SK-N-SH (cell line): ENCODE measurements at regions not wholly inside any gene's neighbourhood (a gene's known extent, or its start where the extent isn't known, plus 50 kb on each side); places are given as distances from the start of the nearest gene placed in this dataset.

Experiments used
- CTCF ChIA-PET: fragments of 300-600, 350-600 bp; formaldehyde crosslinking; extraction: SDS; loops from one replicate; lab custom pipeline; 2021; lab: Yijun Ruan, JAX
- POLR2A ChIA-PET: fragments of 350-600 bp; sonication (Branson Sonifier 250); formaldehyde crosslinking; extraction: SDS; loops from one replicate; lab custom pipeline; 2020; ENCODE audit warnings: antibody characterized with exemption, inconsistent platforms; lab: Yijun Ruan, JAX
- DNase-seq: peaks from one replicate; pipeline ENCODE4 v3.0.0; 2012
- H2AFZ ChIP-seq: fragments of 200-600 bp; sonication (generic); 2 replicates; pipeline ENCODE4 v1.8.1; 2016; ENCODE audit warnings: antibody characterized with exemption, mild to moderate bottlenecking, low read depth
- H3F3A ChIP-seq: fragments of 200-600 bp; sonication (generic); replicated peaks from 2 replicates; pipeline ENCODE3; 2016; ENCODE audit warnings: antibody characterized with exemption, mild to moderate bottlenecking; ENCODE audit not compliant: insufficient read depth
- H3K27ac ChIP-seq, 2 experiments: fragments of 200-500 bp in 1 of 2; fragments of 200-600 bp in 1 of 2; sonication (Bioruptor generic) in 1 of 2; sonication (generic), shearing (Covaris generic) in 1 of 2; 2 replicates each; pipeline versions ENCODE4 v1.5.1 to v1.6.1; 2014 to 2016; ENCODE audit warnings: low read depth in 2 of 2, inconsistent platforms in 1 of 2, low read length in 1 of 2, mild to moderate bottlenecking in 1 of 2, mixed read lengths in 1 of 2
- H3K27me3 ChIP-seq: fragments of 200-600 bp; sonication (generic), shearing (Covaris generic); 2 replicates; pipeline ENCODE4 v1.6.1; 2016; ENCODE audit warnings: mixed run types; ENCODE audit not compliant: insufficient read depth
- H3K36me3 ChIP-seq, 2 experiments: fragments of 200-500 bp in 1 of 2; fragments of 200-600 bp in 1 of 2; sonication (Bioruptor generic) in 1 of 2; sonication (generic) in 1 of 2; replicated peaks in 1 of 2; 2 replicates each; pipeline versions ENCODE3 to v1.5.1; 2014 to 2016; ENCODE audit warnings: low read length in 1 of 2, mild to moderate bottlenecking in 1 of 2; ENCODE audit not compliant: insufficient read depth in 2 of 2, control insufficient read depth in 1 of 2
- H3K4me1 ChIP-seq, 2 experiments: fragments of 200-500 bp in 1 of 2; fragments of 200-600 bp in 1 of 2; sonication (Bioruptor generic) in 1 of 2; sonication (generic), shearing (Covaris generic) in 1 of 2; 2 replicates each; pipeline versions ENCODE4 v1.5.1 to v1.6.1; 2014 to 2016; ENCODE audit warnings: low read depth in 1 of 2, low read length in 1 of 2, mixed run types in 1 of 2; ENCODE audit not compliant: insufficient read depth in 2 of 2, control insufficient read depth in 1 of 2
- H3K4me2 ChIP-seq: fragments of 200-600 bp; sonication (generic), shearing (Covaris generic); 2 replicates; pipeline ENCODE4 v1.6.1; 2017; ENCODE audit warnings: mixed run types
- H3K4me3 ChIP-seq, 2 experiments: fragments of 200-500 bp in 1 of 2; fragments of 200-600 bp in 1 of 2; sonication (Bioruptor generic) in 1 of 2; sonication (generic), shearing (Covaris generic) in 1 of 2; 2 replicates each; pipeline versions ENCODE4 v1.5.1 to v1.8.1; 2014 to 2016; ENCODE audit warnings: low read depth in 2 of 2, inconsistent platforms in 1 of 2, low read length in 1 of 2, mild to moderate bottlenecking in 1 of 2, mixed read lengths in 1 of 2, moderate library complexity in 1 of 2
- H3K79me2 ChIP-seq: fragments of 200-600 bp; sonication (generic); 2 replicates; pipeline ENCODE4 v1.8.1; 2017; ENCODE audit warnings: mild to moderate bottlenecking; ENCODE audit not compliant: insufficient read depth
- H3K9ac ChIP-seq: fragments of 200-600 bp; sonication (generic); 2 replicates; pipeline ENCODE4 v1.6.1; 2017; ENCODE audit warnings: mixed run types
- H3K9me2 ChIP-seq: fragments of 200-600 bp; sonication (generic); 2 replicates; pipeline ENCODE4 v1.6.1; 2017; ENCODE audit warnings: mixed run types
- H3K9me3 ChIP-seq: fragments of 200-600 bp; sonication (generic); 2 replicates; pipeline ENCODE4 v1.6.1; 2017; ENCODE audit warnings: mixed run types, mild to moderate bottlenecking, moderate library complexity
- H4K20me1 ChIP-seq: fragments of 200-600 bp; sonication (generic); 2 replicates; pipeline ENCODE4 v1.6.1; 2017; ENCODE audit warnings: mild to moderate bottlenecking, mixed run types; ENCODE audit not compliant: insufficient read depth
- CTCF ChIP-seq: fragments of 200-600 bp; sonication (generic); IDR thresholded peaks from 2 replicates; pipeline ENCODE4 v1.6.1; 2017; ENCODE audit warnings: antibody characterized with exemption, mild to moderate bottlenecking, moderate library complexity
- FOSL2 ChIP-seq: IDR thresholded peaks from 2 replicates; pipeline ENCODE4 v1.4.0; 2012; ENCODE audit warnings: low read depth, mild to moderate bottlenecking, moderate library complexity, borderline replicate concordance
- FOXJ3 ChIP-seq: sonication (generic); formaldehyde crosslinking; IDR thresholded peaks from 2 replicates; pipeline ENCODE4 v1.5.1; 2020; ENCODE audit warnings: mild to moderate bottlenecking, missing genetic modification reagents
- FOXM1 ChIP-seq: IDR thresholded peaks from 2 replicates; pipeline ENCODE4 v1.4.0; 2012; ENCODE audit warnings: low read depth, mild to moderate bottlenecking
- MEF2A ChIP-seq: IDR thresholded peaks from 2 replicates; pipeline ENCODE4 v1.4.0; 2012; ENCODE audit warnings: low read depth, borderline replicate concordance
- NRF1 ChIP-seq: IDR thresholded peaks from 2 replicates; pipeline ENCODE4 v1.6.1; 2012; ENCODE audit warnings: low read depth, mild to moderate bottlenecking, low read length
- PBX3 ChIP-seq: IDR thresholded peaks from 2 replicates; pipeline ENCODE4; 2012
- POLR2AphosphoS5 ChIP-seq: IDR thresholded peaks from 2 replicates; pipeline ENCODE4 v1.6.1; 2012; ENCODE audit warnings: low read depth, low read length
- RAD21 ChIP-seq: IDR thresholded peaks from 2 replicates; pipeline ENCODE4 v1.6.1; 2012; ENCODE audit warnings: mild to moderate bottlenecking, low read length
- RCOR1 ChIP-seq: fragments of 150-350 bp; IDR thresholded peaks from 2 replicates; pipeline ENCODE4 v1.6.1; 2017; ENCODE audit warnings: antibody characterized with exemption, low read length
- SMC3 ChIP-seq: IDR thresholded peaks from 2 replicates; pipeline ENCODE4 v1.6.1; 2012; ENCODE audit warnings: low read depth, low read length, improper control_type of control experiment
- TCF12 ChIP-seq: IDR thresholded peaks from 2 replicates; pipeline ENCODE4 v1.4.0; 2012
- USF1 ChIP-seq: IDR thresholded peaks from 2 replicates; pipeline ENCODE4 v1.4.0; 2012; ENCODE audit warnings: low read depth, borderline replicate concordance
- WGBS: methylation state at CpG from one replicate; pipeline ENCODE4 v1.1.6; 2017; ENCODE audit warnings: low lambda C conversion rate; 5-methylcytosine and 5-hydroxymethylcytosine counted together

GRCh38 chrX:109310031-109310430 lies 171.9 kb downstream of the GUCY2F start:
- Histone ChIP-seq H4K20me1 (no peaks in the 10 kb centered on the region), H3F3A (no peaks in the 10 kb centered on the region), H3K27ac (no peak overlapping the region), H3K9me2 (no peaks in the 10 kb centered on the region), H3K36me3 (no peaks in the 10 kb centered on the region)
- TF ChIP-seq POLR2AphosphoS5 (no peak), MEF2A (no peak), RCOR1 (no peak), TCF12 (no peak), FOXJ3 (CRISPR knock-in tag) (no peak), PBX3 (no peak), RAD21 (no peak), SMC3 (no peak), NRF1 (no peak), FOSL2 (no peak)
- TF ChIP-seq, all 33 proteins: peak for 0
- peaks cover 34% of the 10 kb centered on the region for H3K27me3 ChIP-seq
- H3K9me3 ChIP-seq: no peaks in the 10 kb centered on the region
- no peak for DNase-seq
- POLR2A ChIA-PET: no interaction called here
- no peak overlapping the region for H2AFZ ChIP-seq
- no peak overlapping the region for H3K9ac ChIP-seq
- WGBS: 1% methylated on average over 5 of the region's 8 CpGs
- no peak overlapping the region for H3K4me3 ChIP-seq
- no peak overlapping the region for H3K4me2 ChIP-seq
- CTCF ChIA-PET: no interaction called here
- H3K4me1 ChIP-seq: no peaks in the 10 kb centered on the region
- no peaks in the 10 kb centered on the region for H3K79me2 ChIP-seq

GRCh38 chrX:109301177-109301576 lies 180.7 kb downstream of the GUCY2F start:
- 3% methylated on average over 2 of the region's 2 CpGs for WGBS
- no peaks in the 10 kb centered on the region for H3K36me3 ChIP-seq
- no peaks in the 10 kb centered on the region for H3K9me2 ChIP-seq
- ChIA-PET POLR2A (no interaction called here), CTCF (no interaction called here)
- H3K27me3 ChIP-seq: peaks cover 16% of the 10 kb centered on the region; the same call in 1 of the 2 replicates
- no peaks in the 10 kb centered on the region for H3K4me1 ChIP-seq
- no peak overlapping the region for H3K9ac ChIP-seq
- no peak for DNase-seq
- H3K27ac ChIP-seq: no peak overlapping the region
- no peak overlapping the region for H3K4me3 ChIP-seq
- no peak overlapping the region for H2AFZ ChIP-seq
- TF ChIP-seq CTCF: no peak
- TF ChIP-seq USF1: no peak
- TF ChIP-seq POLR2AphosphoS5: no peak
- TF ChIP-seq FOXM1: no peak
- H3K9me3 ChIP-seq: no peaks in the 10 kb centered on the region
- H3K4me2 ChIP-seq: no peak overlapping the region
- H4K20me1 ChIP-seq: no peaks in the 10 kb centered on the region
- no peaks in the 10 kb centered on the region for H3F3A ChIP-seq
- H3K79me2 ChIP-seq: no peaks in the 10 kb centered on the region
